Keratinocyte (primary cell): ENCODE measurements at regions not wholly inside any gene's neighbourhood (a gene's known extent, or its start where the extent isn't known, plus 50 kb on each side); places are given as distances from the start of the nearest gene placed in this dataset.

Experiments
- DNase-seq: peaks from one replicate; pipeline ENCODE4 v3.0.0-alpha.2; 2011; ENCODE audit warnings: low read depth, missing footprints, low spot score
- FAIRE-seq: peaks from 2 replicates; lab custom pipeline; 2011; peaks lifted over from hg19 to GRCh38; lab: Jason Lieb, UNC
- H2AFZ ChIP-seq: 2 replicates; pipeline ENCODE4 v1.6.0; 2012; ENCODE audit warnings: low read length, control low read depth, inconsistent platforms; ENCODE audit not compliant: control insufficient read depth
- H3K27ac ChIP-seq: 2 replicates; pipeline ENCODE4 v1.5.1; 2011; ENCODE audit warnings: low read length; ENCODE audit not compliant: control insufficient read depth, insufficient read depth
- H3K27me3 ChIP-seq: 3 replicates; pipeline ENCODE4 v1.6.0; 2011; ENCODE audit warnings: low read length; ENCODE audit not compliant: control insufficient read depth, insufficient read depth; ENCODE audit errors: extremely low read depth
- H3K36me3 ChIP-seq, 2 experiments: 2 replicates in 1 of 2; 3 replicates in 1 of 2; pipeline ENCODE4 v1.5.1; 2011; ENCODE audit warnings: low read length in 2 of 2, mild to moderate bottlenecking in 1 of 2; ENCODE audit not compliant: control insufficient read depth in 2 of 2, insufficient read depth in 2 of 2; ENCODE audit errors: extremely low read depth in 1 of 2
- H3K4me1 ChIP-seq: 3 replicates; pipeline ENCODE4 v1.5.1; 2011; ENCODE audit warnings: low read length; ENCODE audit not compliant: control insufficient read depth, insufficient read depth; ENCODE audit errors: extremely low read depth
- H3K4me2 ChIP-seq: 3 replicates; pipeline ENCODE4 v1.6.0; 2011; ENCODE audit warnings: low read depth, low read length; ENCODE audit not compliant: control insufficient read depth, insufficient read depth; ENCODE audit errors: extremely low read depth
- H3K4me3 ChIP-seq, 3 experiments: fragments of 200-600 bp in 1 of 3; sonication (generic) in 1 of 3; 2 replicates in 2 of 3; 3 replicates in 1 of 3; pipeline ENCODE4 v1.5.1; 2011 to 2016; ENCODE audit warnings: low read length in 3 of 3, mild to moderate bottlenecking in 3 of 3, control low read depth in 2 of 3, inconsistent platforms in 1 of 3, low read depth in 1 of 3, mixed read lengths in 1 of 3, mixed run types in 1 of 3, moderate library complexity in 1 of 3; ENCODE audit not compliant: control insufficient read depth in 2 of 3, insufficient read depth in 2 of 3; ENCODE audit errors: extremely low read depth in 1 of 3
- H3K79me2 ChIP-seq: 2 replicates; pipeline ENCODE4 v1.6.0; 2012; ENCODE audit warnings: low read length; ENCODE audit not compliant: control insufficient read depth, insufficient read depth
- H3K9ac ChIP-seq: 3 replicates; pipeline ENCODE4 v1.6.0; 2011; ENCODE audit warnings: low read length; ENCODE audit not compliant: control insufficient read depth, insufficient read depth; ENCODE audit errors: extremely low read depth
- H3K9me1 ChIP-seq: 3 replicates; pipeline ENCODE4 v1.6.0; 2011; ENCODE audit warnings: low read length; ENCODE audit not compliant: control insufficient read depth, insufficient read depth; ENCODE audit errors: extremely low read depth
- H3K9me3 ChIP-seq: 2 replicates; pipeline ENCODE4 v1.5.1; 2012; ENCODE audit warnings: low read depth, low read length; ENCODE audit not compliant: control insufficient read depth
- H4K20me1 ChIP-seq: 3 replicates; pipeline ENCODE4 v1.6.0; 2011; ENCODE audit warnings: low read length; ENCODE audit not compliant: control insufficient read depth, insufficient read depth; ENCODE audit errors: extremely low read depth
- EZH2 ChIP-seq: IDR thresholded peaks from one replicate; pipeline ENCODE4 v1.6.1; 2012; ENCODE audit warnings: inconsistent platforms, mild to moderate bottlenecking, low read length, moderate library complexity
- dilution Hi-C: fragments of 300-500 bp; cut with MboI; formaldehyde crosslinking; loops from one replicate; pipeline ENCODE4 v1.7.0; 2020; ENCODE audit warnings: low sequenced_read_pairs; ENCODE audit not compliant: extremely low pct_ligation_motif_present
- TF ChIP-seq, protein P1 (sequence below), 3 experiments: IDR thresholded peaks in 1 of 3; conservative IDR thresholded peaks in 1 of 3; optimal IDR thresholded peaks in 1 of 3; 2 replicates in 2 of 3; 3 replicates in 1 of 3; pipeline versions ENCODE3 to v1.5.1; 2011; ENCODE audit warnings: low read length in 3 of 3, mild to moderate bottlenecking in 3 of 3, moderate library complexity in 2 of 3, control low read depth in 1 of 3, inconsistent platforms in 1 of 3; ENCODE audit not compliant: insufficient read depth in 2 of 3; ENCODE audit errors: extremely low read depth in 1 of 3

GRCh38 chr4:122671919-122672490 lies 51.1 kb upstream of the IL21 start:
- Histone ChIP-seq H2AFZ (peak overlapping the region; percentile 69), H3K9me3 (no peaks in the 10 kb centered on the region), H3K4me3 (peak overlapping the region in 2 of 3 experiments; percentile 31 to 50), H3K4me1 (peaks cover 54% of the 10 kb centered on the region), H3K9ac (no peak overlapping the region), H3K36me3 (no peaks in the 10 kb centered on the region), H3K4me2 (peak overlapping the region; percentile 80), H4K20me1 (no peaks in the 10 kb centered on the region), H3K9me1 (no peaks in the 10 kb centered on the region), H3K27me3 (no peaks in the 10 kb centered on the region), H3K79me2 (no peaks in the 10 kb centered on the region), H3K27ac (peak overlapping the region; percentile 60)
- no peak for DNase-seq
- dilution Hi-C loops, result no loop called here
- TF ChIP-seq EZH2, result no peak
- TF ChIP-seq, protein P1, sequence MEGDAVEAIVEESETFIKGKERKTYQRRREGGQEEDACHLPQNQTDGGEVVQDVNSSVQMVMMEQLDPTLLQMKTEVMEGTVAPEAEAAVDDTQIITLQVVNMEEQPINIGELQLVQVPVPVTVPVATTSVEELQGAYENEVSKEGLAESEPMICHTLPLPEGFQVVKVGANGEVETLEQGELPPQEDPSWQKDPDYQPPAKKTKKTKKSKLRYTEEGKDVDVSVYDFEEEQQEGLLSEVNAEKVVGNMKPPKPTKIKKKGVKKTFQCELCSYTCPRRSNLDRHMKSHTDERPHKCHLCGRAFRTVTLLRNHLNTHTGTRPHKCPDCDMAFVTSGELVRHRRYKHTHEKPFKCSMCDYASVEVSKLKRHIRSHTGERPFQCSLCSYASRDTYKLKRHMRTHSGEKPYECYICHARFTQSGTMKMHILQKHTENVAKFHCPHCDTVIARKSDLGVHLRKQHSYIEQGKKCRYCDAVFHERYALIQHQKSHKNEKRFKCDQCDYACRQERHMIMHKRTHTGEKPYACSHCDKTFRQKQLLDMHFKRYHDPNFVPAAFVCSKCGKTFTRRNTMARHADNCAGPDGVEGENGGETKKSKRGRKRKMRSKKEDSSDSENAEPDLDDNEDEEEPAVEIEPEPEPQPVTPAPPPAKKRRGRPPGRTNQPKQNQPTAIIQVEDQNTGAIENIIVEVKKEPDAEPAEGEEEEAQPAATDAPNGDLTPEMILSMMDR (optimal IDR thresholded peaks at IDR 0.05 in 1 of 3, IDR thresholded peaks at IDR 0.05 in 1 of 3, conservative IDR thresholded peaks at IDR 0.05 in 1 of 3; ENCODE audit: extremely low read depth in 1 of 3, insufficient read depth in 2 of 3, low read length in 3 of 3), result no peak
- FAIRE-seq, result peak; percentile 93

DNA sequence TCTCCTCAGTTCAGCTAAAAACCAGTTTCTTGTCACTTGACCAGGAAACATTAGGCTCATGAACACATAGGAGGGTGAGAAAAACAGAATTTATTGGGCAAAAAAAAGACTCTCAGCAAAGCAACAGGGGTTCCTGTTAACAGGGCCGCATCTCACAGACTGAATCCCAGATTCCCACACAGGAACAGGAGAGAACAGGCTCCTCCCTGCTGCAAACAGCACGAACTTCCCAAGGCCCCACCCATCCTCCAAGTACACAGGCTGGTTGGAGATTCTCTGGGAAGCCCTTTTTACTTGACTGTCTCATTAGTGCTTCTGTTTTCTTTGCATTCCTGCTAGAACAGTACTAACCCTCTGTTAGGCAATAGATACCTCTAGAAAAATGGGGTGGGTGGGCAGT lies 52.4 kb upstream of the IL21 start:
- Histone ChIP-seq H3K27me3 (no peaks in the 10 kb centered on the region), H3K79me2 (no peaks in the 10 kb centered on the region), H2AFZ (peak overlapping the region; percentile 66), H3K4me1 (peaks cover 42% of the 10 kb centered on the region), H3K36me3 (no peaks in the 10 kb centered on the region), H3K4me3 (no peak overlapping the region), H3K9ac (no peak overlapping the region), H4K20me1 (no peaks in the 10 kb centered on the region), H3K27ac (no peak overlapping the region), H3K4me2 (peak overlapping the region; percentile 18), H3K9me1 (no peaks in the 10 kb centered on the region), H3K9me3 (no peaks in the 10 kb centered on the region)
- TF ChIP-seq, protein P1 (optimal IDR thresholded peaks at IDR 0.05 in 1 of 3, IDR thresholded peaks at IDR 0.05 in 1 of 3, conservative IDR thresholded peaks at IDR 0.05 in 1 of 3; ENCODE audit: extremely low read depth in 1 of 3, insufficient read depth in 2 of 3, low read length in 3 of 3), result no peak
- TF ChIP-seq EZH2, result no peak
- DNase-seq (no peak), FAIRE-seq (peak; percentile 88)
- dilution Hi-C loops, result no loop called here
